HepG2 (cell line): ENCODE measurements at regions not wholly inside any gene's neighbourhood (a gene's known extent, or its start where the extent isn't known, plus 50 kb on each side); places are given as distances from the start of the nearest gene placed in this dataset.

Experiments
- ATAC-seq: fragments of 200-7000 bp; cut with Tn5 transposase; 3 replicates; pipeline ENCODE4 v1.9.1; 2020; ENCODE audit warnings: mild to moderate bottlenecking, moderate library complexity
- BruUV-seq: library from RNA; stranded (reverse); fragments of 400-500 nt; replicated peaks from 2 replicates; lab custom pipeline; 2021; lab: Mats Ljungman, UMichigan
- CTCF ChIA-PET: fragments of 300-600 bp; formaldehyde crosslinking; extraction: SDS; loops from one replicate; lab custom pipeline; 2021; ENCODE audit warnings: low total read pairs, inconsistent platforms, low intra/inter-chr PET ratio; lab: Yijun Ruan, JAX
- POLR2A ChIA-PET: fragments of 350-600 bp; sonication (Branson Sonifier 250); formaldehyde crosslinking; loops from one replicate; lab custom pipeline; 2020; ENCODE audit warnings: antibody characterized with exemption, inconsistent platforms; lab: Yijun Ruan, JAX
- DNase-seq: peaks from one replicate; pipeline ENCODE4 v3.0.0-alpha.2; 2015; ENCODE audit warnings: low spot score
- FAIRE-seq: peaks from 3 replicates; lab custom pipeline; 2011; peaks lifted over from hg19 to GRCh38; lab: Jason Lieb, UNC
- H2AFZ ChIP-seq: one replicate; pipeline ENCODE4 v1.6.1; 2011; ENCODE audit warnings: low read length, inconsistent platforms
- H3K27ac ChIP-seq: fragments of 300-600 bp; 3 replicates; pipeline ENCODE4 v1.8.0; 2011; ENCODE audit warnings: mixed run types, mild to moderate bottlenecking, mixed read lengths, low read length, inconsistent platforms; ENCODE audit not compliant: insufficient read depth; ENCODE audit errors: extremely low read length
- H3K27me3 ChIP-seq, 2 experiments: fragments of 200-600 bp in 1 of 2; 2 replicates in 1 of 2; 3 replicates in 1 of 2; pipeline versions ENCODE4 v1.6.0 to v1.8.0; 2011; ENCODE audit warnings: low read length in 2 of 2, mild to moderate bottlenecking in 2 of 2, moderate library complexity in 2 of 2, inconsistent platforms in 1 of 2; ENCODE audit not compliant: insufficient read depth in 2 of 2, control insufficient read depth in 1 of 2
- H3K36me3 ChIP-seq, 2 experiments: fragments of 200-600 bp in 1 of 2; replicated peaks in 1 of 2; 2 replicates in 1 of 2; 3 replicates in 1 of 2; pipeline versions ENCODE4 v1.5.1 to v1.8.0; 2011; ENCODE audit warnings: low read length in 2 of 2, inconsistent platforms in 1 of 2; ENCODE audit not compliant: insufficient read depth in 2 of 2, control insufficient read depth in 1 of 2
- H3K4me1 ChIP-seq: 2 replicates; pipeline ENCODE4 v1.5.1; 2012; ENCODE audit warnings: low read length, inconsistent platforms; ENCODE audit not compliant: insufficient read depth
- H3K4me2 ChIP-seq: 2 replicates; pipeline ENCODE4 v1.6.0; 2011; ENCODE audit warnings: low read depth, low read length, inconsistent platforms
- H3K4me3 ChIP-seq, 3 experiments: fragments of 200-600 bp in 1 of 3; sonication (generic), shearing (Covaris generic) in 1 of 3; replicated peaks in 1 of 3; 2 replicates each; pipeline ENCODE4 v1.5.1; 2011 to 2016; ENCODE audit warnings: low read length in 3 of 3, inconsistent platforms in 2 of 3, low read depth in 2 of 3, mild to moderate bottlenecking in 2 of 3, control low read depth in 1 of 3, mixed read lengths in 1 of 3; ENCODE audit not compliant: insufficient read depth in 1 of 3
- H3K79me2 ChIP-seq: one replicate; pipeline ENCODE4 v1.6.1; 2011; ENCODE audit warnings: low read length, inconsistent platforms; ENCODE audit not compliant: insufficient read depth
- H3K9ac ChIP-seq: 2 replicates; pipeline ENCODE4 v1.6.0; 2011; ENCODE audit warnings: mild to moderate bottlenecking, low read depth, low read length, inconsistent platforms; ENCODE audit not compliant: insufficient read depth
- H3K9me3 ChIP-seq: 2 replicates; pipeline ENCODE4 v1.5.1; 2012; ENCODE audit warnings: mild to moderate bottlenecking, low read length
- H4K20me1 ChIP-seq: 2 replicates; pipeline ENCODE4 v1.6.0; 2011; ENCODE audit warnings: inconsistent platforms, mild to moderate bottlenecking, low read length, moderate library complexity; ENCODE audit not compliant: insufficient read depth
- ESRRA ChIP-seq: sonication (generic); formaldehyde crosslinking; IDR thresholded peaks from 2 replicates; pipeline ENCODE4 v1.5.1; 2020; ENCODE audit warnings: mild to moderate bottlenecking, low read depth, missing genetic modification reagents
- GATA4 ChIP-seq: sonication (generic); IDR thresholded peaks from 2 replicates; pipeline ENCODE4 v1.6.1; 2016; ENCODE audit warnings: antibody characterized with exemption, low read depth, borderline replicate concordance
- MAFG ChIP-seq: sonication (generic); formaldehyde crosslinking; IDR thresholded peaks from 2 replicates; pipeline ENCODE4 v1.5.1; 2020; ENCODE audit warnings: mild to moderate bottlenecking, missing genetic modification reagents
- MLXIP ChIP-seq: sonication (generic); formaldehyde crosslinking; IDR thresholded peaks from 2 replicates; pipeline ENCODE4 v1.9.0; 2021; ENCODE audit warnings: missing genetic modification reagents, borderline replicate concordance
- MYPOP ChIP-seq: sonication (generic); formaldehyde crosslinking; IDR thresholded peaks from 2 replicates; pipeline ENCODE4 v1.8.1; 2023; ENCODE audit warnings: mild to moderate bottlenecking, moderate library complexity, missing genetic modification reagents
- PHF21A ChIP-seq: sonication (generic); formaldehyde crosslinking; IDR thresholded peaks from 2 replicates; pipeline ENCODE4 v1.5.0; 2020; ENCODE audit warnings: mild to moderate bottlenecking, missing genetic modification reagents
- PLRG1 ChIP-seq: fragments of 450-650 bp; conservative IDR thresholded peaks from 2 replicates; pipeline ENCODE4 v1.6.1; 2016
- RFX5 ChIP-seq: IDR thresholded peaks from 2 replicates; pipeline ENCODE4 v1.6.1; 2011; ENCODE audit warnings: low read depth, low read length, improper control_type of control experiment
- TCF7L2 ChIP-seq: IDR thresholded peaks from 2 replicates; pipeline ENCODE4 v1.6.1; 2011; ENCODE audit warnings: mild to moderate bottlenecking, low read depth, low read length, moderate library complexity
- U2AF2 ChIP-seq: fragments of 200-400 bp; formaldehyde crosslinking; IDR thresholded peaks from 2 replicates; pipeline ENCODE4 v1.6.1; 2017; ENCODE audit warnings: low read depth, mild to moderate bottlenecking, low read length
- WIZ ChIP-seq: sonication (generic); formaldehyde crosslinking; IDR thresholded peaks from 2 replicates; pipeline ENCODE4 v1.5.1; 2020; ENCODE audit warnings: mild to moderate bottlenecking, missing genetic modification reagents
- ZNF207 ChIP-seq: fragments of 450-650 bp; IDR thresholded peaks from 2 replicates; pipeline ENCODE4 v1.6.1; 2016; ENCODE audit warnings: antibody characterized with exemption, borderline replicate concordance
- ZNF660 ChIP-seq: sonication (generic); formaldehyde crosslinking; IDR thresholded peaks from 2 replicates; pipeline ENCODE4 v1.5.1; 2020; ENCODE audit warnings: mild to moderate bottlenecking, low read depth, missing genetic modification reagents, borderline replicate concordance
- ZSCAN22 ChIP-seq: sonication (generic); formaldehyde crosslinking; IDR thresholded peaks from 2 replicates; pipeline ENCODE4 v1.4.0; 2020; ENCODE audit warnings: mild to moderate bottlenecking, missing genetic modification reagents
- WGBS: methylation state at CpG from one replicate; pipeline ENCODE4 v1.1.6; 2017; ENCODE audit warnings: low lambda C conversion rate; 5-methylcytosine and 5-hydroxymethylcytosine counted together
- in situ Hi-C: cut with HindIII; loops from 2 replicates; pipeline ENCODE4 v1.10.0; 2017; ENCODE audit warnings: low pct_unique_long_range_greater_than_20kb; ENCODE audit not compliant: extremely low pct_ligation_motif_present
- intact Hi-C: fragments of 100-400 bp; cut with micrococcal nuclease; formaldehyde crosslinking; loops from one replicate; pipeline ENCODE4 v1.10.0; 2022; ENCODE audit not compliant: unreplicated experiment
- TF ChIP-seq, protein P1 (sequence below): sonication (generic); formaldehyde crosslinking; IDR thresholded peaks from 2 replicates; pipeline ENCODE4 v1.5.1; 2020; ENCODE audit warnings: mild to moderate bottlenecking, missing genetic modification reagents

DNA sequence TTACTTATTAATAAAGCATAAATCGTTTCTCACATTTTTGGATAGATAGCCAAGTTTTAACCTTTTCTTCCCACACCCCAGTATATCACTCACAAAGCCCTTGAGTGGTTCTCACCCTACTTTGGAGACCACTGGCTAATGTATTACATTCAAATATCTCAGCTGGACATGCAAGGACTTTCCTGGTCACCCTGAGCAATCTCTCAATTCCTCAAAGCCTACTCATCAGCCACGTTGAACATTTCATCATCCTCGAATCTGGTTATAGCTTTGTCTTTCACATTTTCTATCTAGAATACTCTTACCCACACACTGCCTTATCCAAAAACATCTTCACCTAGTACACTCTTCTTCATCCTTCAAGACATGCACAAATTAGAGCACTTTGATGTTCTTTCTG is 71.1 kb upstream of the MAPRE2 start:
- Histone ChIP-seq H3K9ac (no peak overlapping the region), H3K4me3 (no peak overlapping the region), H3K27ac (no peak overlapping the region), H2AFZ (no peak overlapping the region), H4K20me1 (no peaks in the 10 kb centered on the region), H3K4me2 (no peak overlapping the region), H3K9me3 (no peaks in the 10 kb centered on the region), H3K79me2 (no peaks in the 10 kb centered on the region), H3K4me1 (peaks cover 5% of the 10 kb centered on the region), H3K36me3 (no peaks in the 10 kb centered on the region), H3K27me3 (no peaks in the 10 kb centered on the region)
- CTCF ChIA-PET, result no interaction called here
- DNase-seq (no peak), ATAC-seq (no peak), FAIRE-seq (no peak)
- no TSS peak for BruUV-seq
- intact Hi-C loops (no loop called here), in situ Hi-C loops (no loop called here)
- 32% methylated on average over 3 of the region's 3 CpGs for WGBS
- POLR2A ChIA-PET, result no interaction called here
- no peak for TF ChIP-seq TCF7L2
- TF ChIP-seq GATA4, result no peak
- no peak for TF ChIP-seq WIZ (CRISPR knock-in tag)
- no peak for TF ChIP-seq ESRRA (CRISPR knock-in tag)
- TF ChIP-seq ZNF207, result no peak
- no peak for TF ChIP-seq ZSCAN22 (CRISPR knock-in tag)
- no peak for TF ChIP-seq U2AF2
- no peak for TF ChIP-seq MLXIP (CRISPR knock-in tag)
- TF ChIP-seq ZNF660 (CRISPR knock-in tag), result no peak
- no peak for TF ChIP-seq MYPOP
- TF ChIP-seq PLRG1, result no peak
- TF ChIP-seq MAFG, result no peak
- TF ChIP-seq PHF21A, result no peak
- TF ChIP-seq, protein P1, sequence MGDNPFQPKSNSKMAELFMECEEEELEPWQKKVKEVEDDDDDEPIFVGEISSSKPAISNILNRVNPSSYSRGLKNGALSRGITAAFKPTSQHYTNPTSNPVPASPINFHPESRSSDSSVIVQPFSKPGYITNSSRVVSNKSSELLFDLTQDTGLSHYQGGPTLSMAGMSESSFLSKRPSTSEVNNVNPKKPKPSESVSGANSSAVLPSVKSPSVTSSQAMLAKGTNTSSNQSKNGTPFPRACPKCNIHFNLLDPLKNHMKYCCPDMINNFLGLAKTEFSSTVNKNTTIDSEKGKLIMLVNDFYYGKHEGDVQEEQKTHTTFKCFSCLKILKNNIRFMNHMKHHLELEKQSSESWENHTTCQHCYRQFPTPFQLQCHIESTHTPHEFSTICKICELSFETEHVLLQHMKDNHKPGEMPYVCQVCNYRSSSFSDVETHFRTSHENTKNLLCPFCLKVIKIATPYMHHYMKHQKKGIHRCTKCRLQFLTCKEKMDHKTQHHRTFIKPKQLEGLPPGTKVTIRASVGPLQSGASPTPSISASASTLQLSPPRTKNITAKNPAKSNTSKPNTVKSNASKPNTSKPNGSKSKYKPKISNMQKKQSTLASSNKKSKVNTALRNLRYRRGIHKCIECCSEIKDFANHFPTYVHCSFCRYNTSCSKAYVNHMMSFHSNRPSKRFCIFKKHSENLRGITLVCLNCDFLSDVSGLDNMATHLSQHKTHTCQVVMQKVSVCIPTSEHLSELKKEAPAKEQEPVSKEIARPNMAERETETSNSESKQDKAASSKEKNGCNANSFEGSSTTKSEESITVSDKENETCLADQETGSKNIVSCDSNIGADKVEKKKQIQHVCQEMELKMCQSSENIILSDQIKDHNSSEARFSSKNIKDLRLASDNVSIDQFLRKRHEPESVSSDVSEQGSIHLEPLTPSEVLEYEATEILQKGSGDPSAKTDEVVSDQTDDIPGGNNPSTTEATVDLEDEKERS, result no peak
- no peak for TF ChIP-seq RFX5
